ENCODE measurements at regions not wholly inside any gene's neighbourhood (a gene's known extent, or its start where the extent isn't known, plus 50 kb on each side); places are given as distances from the start of the nearest gene placed in this dataset.

GRCh38 chr3:24986612-24987011 lies 441.5 kb upstream of the RARB start:
- Histone ChIP-seq H4K20me1 (ENCODE audit: control insufficient read depth, insufficient read depth) (no peaks in the 10 kb centered on the region), H3K4me2 (ENCODE audit: control insufficient read depth, insufficient read depth) (no peak overlapping the region), H3K9ac (ENCODE audit: control insufficient read depth, insufficient read depth, low read length) (no peak overlapping the region), H3K79me2 (ENCODE audit: control insufficient read depth, insufficient read depth, low read length) (no peaks in the 10 kb centered on the region), H3K36me3 (ENCODE audit: control insufficient read depth in 2 of 2, insufficient read depth in 2 of 2, low read length in 1 of 2) (no peaks in the 10 kb centered on the region), H3K9me3 (replicated peaks; ENCODE audit: control insufficient read depth, insufficient read depth, low read length) (no peaks in the 10 kb centered on the region), H3K4me3 (no peak overlapping the region), H3K4me1 (ENCODE audit: control insufficient read depth, insufficient read depth, low read length) (no peaks in the 10 kb centered on the region), H3K27me3 (replicated peaks in 1 of 2; ENCODE audit: control insufficient read depth in 2 of 2, insufficient read depth in 2 of 2, low read length in 1 of 2) (no peaks in the 10 kb centered on the region), H2AFZ (ENCODE audit: control insufficient read depth, low read depth, low read length) (no peak overlapping the region), H3K27ac (ENCODE audit: control insufficient read depth, insufficient read depth) (no peak overlapping the region)
- FAIRE-seq (no peak), ATAC-seq (no peak), DNase-seq (ENCODE audit: low read depth, low spot score) (no peak)
- ChIA-PET SMC1A (ENCODE audit: uncharacterized antibody, unreplicated experiment) (no interaction called here), RAD21 (ENCODE audit: unreplicated experiment) (no interaction called here), POLR2A (interaction anchor here (0.7 kb wide), 1 partner anchor 800 kb away, joined by 3 read pairs; no protein-coding TSS in a partner anchor), CTCF (no interaction called here)
- BruUV-seq (replicated peaks): no TSS peak
- 47% methylated on average over 7 of the region's 7 CpGs for WGBS (ENCODE audit: insufficient coverage, insufficient replicate concordance, low lambda C conversion rate, missing lambda C conversion rate)
- in situ Hi-C loops (cut with MboI) (no loop called here), intact Hi-C loops (cut with micrococcal nuclease; ENCODE audit: unreplicated experiment) (no loop called here)
- TF ChIP-seq JUND (IDR thresholded peaks at IDR 0.05; ENCODE audit: low read depth, low read length): no peak
- TF ChIP-seq, protein P1, sequence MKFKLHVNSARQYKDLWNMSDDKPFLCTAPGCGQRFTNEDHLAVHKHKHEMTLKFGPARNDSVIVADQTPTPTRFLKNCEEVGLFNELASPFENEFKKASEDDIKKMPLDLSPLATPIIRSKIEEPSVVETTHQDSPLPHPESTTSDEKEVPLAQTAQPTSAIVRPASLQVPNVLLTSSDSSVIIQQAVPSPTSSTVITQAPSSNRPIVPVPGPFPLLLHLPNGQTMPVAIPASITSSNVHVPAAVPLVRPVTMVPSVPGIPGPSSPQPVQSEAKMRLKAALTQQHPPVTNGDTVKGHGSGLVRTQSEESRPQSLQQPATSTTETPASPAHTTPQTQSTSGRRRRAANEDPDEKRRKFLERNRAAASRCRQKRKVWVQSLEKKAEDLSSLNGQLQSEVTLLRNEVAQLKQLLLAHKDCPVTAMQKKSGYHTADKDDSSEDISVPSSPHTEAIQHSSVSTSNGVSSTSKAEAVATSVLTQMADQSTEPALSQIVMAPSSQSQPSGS (IDR thresholded peaks at IDR 0.05; ENCODE audit: low read length): no peak
- no peak for TF ChIP-seq ASH2L (IDR thresholded peaks at IDR 0.05; ENCODE audit: borderline replicate concordance, low read depth)
- no peak for TF ChIP-seq HDGF (IDR thresholded peaks at IDR 0.05)
- TF ChIP-seq, protein P2, sequence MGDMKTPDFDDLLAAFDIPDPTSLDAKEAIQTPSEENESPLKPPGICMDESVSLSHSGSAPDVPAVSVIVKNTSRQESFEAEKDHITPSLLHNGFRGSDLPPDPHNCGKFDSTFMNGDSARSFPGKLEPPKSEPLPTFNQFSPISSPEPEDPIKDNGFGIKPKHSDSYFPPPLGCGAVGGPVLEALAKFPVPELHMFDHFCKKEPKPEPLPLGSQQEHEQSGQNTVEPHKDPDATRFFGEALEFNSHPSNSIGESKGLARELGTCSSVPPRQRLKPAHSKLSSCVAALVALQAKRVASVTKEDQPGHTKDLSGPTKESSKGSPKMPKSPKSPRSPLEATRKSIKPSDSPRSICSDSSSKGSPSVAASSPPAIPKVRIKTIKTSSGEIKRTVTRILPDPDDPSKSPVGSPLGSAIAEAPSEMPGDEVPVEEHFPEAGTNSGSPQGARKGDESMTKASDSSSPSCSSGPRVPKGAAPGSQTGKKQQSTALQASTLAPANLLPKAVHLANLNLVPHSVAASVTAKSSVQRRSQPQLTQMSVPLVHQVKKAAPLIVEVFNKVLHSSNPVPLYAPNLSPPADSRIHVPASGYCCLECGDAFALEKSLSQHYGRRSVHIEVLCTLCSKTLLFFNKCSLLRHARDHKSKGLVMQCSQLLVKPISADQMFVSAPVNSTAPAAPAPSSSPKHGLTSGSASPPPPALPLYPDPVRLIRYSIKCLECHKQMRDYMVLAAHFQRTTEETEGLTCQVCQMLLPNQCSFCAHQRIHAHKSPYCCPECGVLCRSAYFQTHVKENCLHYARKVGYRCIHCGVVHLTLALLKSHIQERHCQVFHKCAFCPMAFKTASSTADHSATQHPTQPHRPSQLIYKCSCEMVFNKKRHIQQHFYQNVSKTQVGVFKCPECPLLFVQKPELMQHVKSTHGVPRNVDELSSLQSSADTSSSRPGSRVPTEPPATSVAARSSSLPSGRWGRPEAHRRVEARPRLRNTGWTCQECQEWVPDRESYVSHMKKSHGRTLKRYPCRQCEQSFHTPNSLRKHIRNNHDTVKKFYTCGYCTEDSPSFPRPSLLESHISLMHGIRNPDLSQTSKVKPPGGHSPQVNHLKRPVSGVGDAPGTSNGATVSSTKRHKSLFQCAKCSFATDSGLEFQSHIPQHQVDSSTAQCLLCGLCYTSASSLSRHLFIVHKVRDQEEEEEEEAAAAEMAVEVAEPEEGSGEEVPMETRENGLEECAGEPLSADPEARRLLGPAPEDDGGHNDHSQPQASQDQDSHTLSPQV (IDR thresholded peaks at IDR 0.05): no peak
- no peak for TF ChIP-seq TBL1XR1 (IDR thresholded peaks at IDR 0.05; ENCODE audit: low read depth, low read length)
- TF ChIP-seq STAT1 (conservative IDR thresholded peaks at IDR 0.05): no peak
- no peak for TF ChIP-seq ZNF384 (IDR thresholded peaks at IDR 0.05; ENCODE audit: borderline replicate concordance, low read depth, low read length)
- no peak for TF ChIP-seq ZBED1 (IDR thresholded peaks at IDR 0.05; ENCODE audit: borderline replicate concordance)
- no peak for TF ChIP-seq NFIC (IDR thresholded peaks at IDR 0.05; ENCODE audit: low read depth, low read length)
- TF ChIP-seq MTA3 (IDR thresholded peaks at IDR 0.05; ENCODE audit: borderline replicate concordance, low read length): no peak
- TF ChIP-seq RB1 (IDR thresholded peaks at IDR 0.05; ENCODE audit: borderline replicate concordance): no peak
- TF ChIP-seq, protein P3, sequence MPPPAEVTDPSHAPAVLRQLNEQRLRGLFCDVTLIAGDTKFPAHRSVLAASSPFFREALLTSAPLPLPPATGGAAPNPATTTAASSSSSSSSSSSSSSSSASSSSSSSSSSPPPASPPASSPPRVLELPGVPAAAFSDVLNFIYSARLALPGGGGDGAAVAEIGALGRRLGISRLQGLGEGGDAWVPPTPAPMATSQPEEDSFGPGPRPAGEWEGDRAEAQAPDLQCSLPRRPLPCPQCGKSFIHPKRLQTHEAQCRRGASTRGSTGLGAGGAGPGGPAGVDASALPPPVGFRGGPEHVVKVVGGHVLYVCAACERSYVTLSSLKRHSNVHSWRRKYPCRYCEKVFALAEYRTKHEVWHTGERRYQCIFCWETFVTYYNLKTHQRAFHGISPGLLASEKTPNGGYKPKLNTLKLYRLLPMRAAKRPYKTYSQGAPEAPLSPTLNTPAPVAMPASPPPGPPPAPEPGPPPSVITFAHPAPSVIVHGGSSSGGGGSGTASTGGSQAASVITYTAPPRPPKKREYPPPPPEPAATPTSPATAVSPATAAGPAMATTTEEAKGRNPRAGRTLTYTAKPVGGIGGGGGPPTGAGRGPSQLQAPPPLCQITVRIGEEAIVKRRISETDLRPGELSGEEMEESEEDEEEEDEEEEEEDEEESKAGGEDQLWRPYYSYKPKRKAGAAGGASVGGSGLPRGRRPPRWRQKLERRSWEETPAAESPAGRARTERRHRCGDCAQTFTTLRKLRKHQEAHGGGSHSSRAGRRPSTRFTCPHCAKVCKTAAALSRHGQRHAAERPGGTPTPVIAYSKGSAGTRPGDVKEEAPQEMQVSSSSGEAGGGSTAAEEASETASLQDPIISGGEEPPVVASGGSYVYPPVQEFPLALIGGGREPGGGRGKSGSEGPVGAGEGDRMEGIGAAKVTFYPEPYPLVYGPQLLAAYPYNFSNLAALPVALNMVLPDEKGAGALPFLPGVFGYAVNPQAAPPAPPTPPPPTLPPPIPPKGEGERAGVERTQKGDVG (CRISPR knock-in tag; IDR thresholded peaks at IDR 0.05): no peak
- no peak for TF ChIP-seq ZSCAN29 (IDR thresholded peaks at IDR 0.05)
- TF ChIP-seq CBFB (IDR thresholded peaks at IDR 0.05; ENCODE audit: low read depth): no peak
- TF ChIP-seq, protein P4, sequence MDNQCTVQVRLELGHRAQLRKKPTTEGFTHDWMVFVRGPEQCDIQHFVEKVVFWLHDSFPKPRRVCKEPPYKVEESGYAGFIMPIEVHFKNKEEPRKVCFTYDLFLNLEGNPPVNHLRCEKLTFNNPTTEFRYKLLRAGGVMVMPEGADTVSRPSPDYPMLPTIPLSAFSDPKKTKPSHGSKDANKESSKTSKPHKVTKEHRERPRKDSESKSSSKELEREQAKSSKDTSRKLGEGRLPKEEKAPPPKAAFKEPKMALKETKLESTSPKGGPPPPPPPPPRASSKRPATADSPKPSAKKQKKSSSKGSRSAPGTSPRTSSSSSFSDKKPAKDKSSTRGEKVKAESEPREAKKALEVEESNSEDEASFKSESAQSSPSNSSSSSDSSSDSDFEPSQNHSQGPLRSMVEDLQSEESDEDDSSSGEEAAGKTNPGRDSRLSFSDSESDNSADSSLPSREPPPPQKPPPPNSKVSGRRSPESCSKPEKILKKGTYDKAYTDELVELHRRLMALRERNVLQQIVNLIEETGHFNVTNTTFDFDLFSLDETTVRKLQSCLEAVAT (IDR thresholded peaks at IDR 0.05): no peak
- no peak for TF ChIP-seq PAX8 (IDR thresholded peaks at IDR 0.05)

Data from GM12878 (cell line).